Neural cell (in vitro differentiated cells): ENCODE measurements at regions not wholly inside any gene's neighbourhood (a gene's known extent, or its start where the extent isn't known, plus 50 kb on each side); places are given as distances from the start of the nearest gene placed in this dataset.

Experiments
- H2AFZ ChIP-seq: fragments of 200-600, 300-800 bp; sonication (generic), shearing (Covaris generic); 2 replicates; pipeline ENCODE4 v1.6.0; 2014; ENCODE audit warnings: low read depth, mild to moderate bottlenecking, antibody characterized with exemption, low read length, moderate library complexity
- H3F3A ChIP-seq: fragments of 200-600 bp; shearing (Covaris generic); 2 replicates; pipeline ENCODE4 v1.6.1; 2016; ENCODE audit warnings: mild to moderate bottlenecking, moderate library complexity, mixed read lengths, antibody characterized with exemption, low read length; ENCODE audit not compliant: insufficient read depth, poor library complexity, severe bottlenecking
- H3K27ac ChIP-seq: fragments of 200-600, 300-800 bp; sonication (generic), shearing (Covaris generic); 2 replicates; pipeline ENCODE4 v1.5.1; 2014; ENCODE audit warnings: mild to moderate bottlenecking, low read length, moderate library complexity
- H3K27me3 ChIP-seq: fragments of 300-800, 200-600 bp; sonication (generic), shearing (Covaris generic); 2 replicates; pipeline ENCODE4 v1.6.0; 2014; ENCODE audit warnings: mild to moderate bottlenecking, low read depth, low read length, moderate library complexity; ENCODE audit not compliant: insufficient read depth
- H3K36me3 ChIP-seq: fragments of 300-800, 200-600 bp; sonication (generic), shearing (Covaris generic); 2 replicates; pipeline ENCODE4 v1.5.1; 2014; ENCODE audit warnings: mild to moderate bottlenecking, antibody characterized with exemption, low read length, moderate library complexity; ENCODE audit not compliant: insufficient read depth
- H3K4me2 ChIP-seq: fragments of 300-800, 200-600 bp; sonication (generic), shearing (Covaris generic); 2 replicates; pipeline ENCODE4 v1.6.0; 2014; ENCODE audit warnings: mild to moderate bottlenecking, low read length
- H3K4me3 ChIP-seq: fragments of 300-800, 200-600 bp; sonication (generic), shearing (Covaris generic); 2 replicates; pipeline ENCODE4 v1.5.1; 2014; ENCODE audit warnings: mild to moderate bottlenecking, low read length, moderate library complexity
- H3K79me2 ChIP-seq: fragments of 200-600 bp; shearing (Covaris generic); replicated peaks from 2 replicates; pipeline ENCODE4 v1.6.0; 2014; ENCODE audit warnings: mild to moderate bottlenecking, low read length, moderate library complexity; ENCODE audit not compliant: insufficient read depth
- H3K9ac ChIP-seq: fragments of 300-800, 200-600 bp; sonication (generic), shearing (Covaris generic); 2 replicates; pipeline ENCODE4 v1.6.1; 2016; ENCODE audit warnings: mild to moderate bottlenecking, low read length, mixed read lengths
- H3K9me2 ChIP-seq: fragments of 200-600 bp; shearing (Covaris generic); 2 replicates; pipeline ENCODE4 v1.6.1; 2016; ENCODE audit warnings: mild to moderate bottlenecking, low read length, mixed read lengths; ENCODE audit not compliant: insufficient read depth
- H3K9me3 ChIP-seq: fragments of 200-600, 300-800 bp; sonication (generic), shearing (Covaris generic); 2 replicates; pipeline ENCODE4 v1.6.1; 2016; ENCODE audit warnings: mild to moderate bottlenecking, mixed run types, low read length, moderate library complexity, mixed read lengths
- H4K20me1 ChIP-seq: fragments of 200-600 bp; shearing (Covaris generic); 2 replicates; pipeline ENCODE4 v1.6.1; 2016; ENCODE audit warnings: mild to moderate bottlenecking, mixed run types; ENCODE audit not compliant: insufficient read depth
- EP300 ChIP-seq: fragments of 450-650 bp; conservative IDR thresholded peaks from 2 replicates; pipeline ENCODE4 v1.6.1; 2014; ENCODE audit warnings: antibody characterized with exemption, mild to moderate bottlenecking, moderate library complexity; ENCODE audit not compliant: poor library complexity, severe bottlenecking
- EZH2 ChIP-seq: fragments of 200-600, 300-800 bp; shearing (Covaris generic), sonication (generic); IDR thresholded peaks from 2 replicates; pipeline ENCODE4 v1.6.1; 2014; ENCODE audit warnings: antibody characterized with exemption, low read length, borderline replicate concordance, mild to moderate bottlenecking; ENCODE audit not compliant: insufficient read depth, poor library complexity, severe bottlenecking
- MXI1 ChIP-seq: fragments of 450-650 bp; conservative IDR thresholded peaks from 2 replicates; pipeline ENCODE4 v1.6.1; 2014; ENCODE audit warnings: antibody characterized with exemption, mild to moderate bottlenecking; ENCODE audit not compliant: poor library complexity, severe bottlenecking
- POLR2AphosphoS5 ChIP-seq: IDR thresholded peaks from 2 replicates; pipeline ENCODE4 v1.6.1; 2012
- RAD21 ChIP-seq: fragments of 450-650 bp; conservative IDR thresholded peaks from 2 replicates; pipeline ENCODE4 v1.6.1; 2014; ENCODE audit warnings: antibody characterized with exemption, mild to moderate bottlenecking, moderate library complexity
- SMC3 ChIP-seq: fragments of 450-650 bp; conservative IDR thresholded peaks from 2 replicates; pipeline ENCODE4 v1.6.1; 2014; ENCODE audit warnings: antibody characterized with exemption, mild to moderate bottlenecking, moderate library complexity; ENCODE audit not compliant: poor library complexity
- TAF1 ChIP-seq: IDR thresholded peaks from 2 replicates; pipeline ENCODE4 v1.6.1; 2012; ENCODE audit warnings: low read depth
- TF ChIP-seq, protein P1 (sequence below): IDR thresholded peaks from 2 replicates; pipeline ENCODE4 v1.6.1; 2012; ENCODE audit warnings: borderline replicate concordance
- TF ChIP-seq, protein P2 (sequence below): fragments of 450-650 bp; IDR thresholded peaks from 2 replicates; pipeline ENCODE4 v1.5.1; 2014; ENCODE audit warnings: antibody characterized with exemption, mild to moderate bottlenecking, moderate library complexity; ENCODE audit not compliant: poor library complexity, severe bottlenecking

DNA sequence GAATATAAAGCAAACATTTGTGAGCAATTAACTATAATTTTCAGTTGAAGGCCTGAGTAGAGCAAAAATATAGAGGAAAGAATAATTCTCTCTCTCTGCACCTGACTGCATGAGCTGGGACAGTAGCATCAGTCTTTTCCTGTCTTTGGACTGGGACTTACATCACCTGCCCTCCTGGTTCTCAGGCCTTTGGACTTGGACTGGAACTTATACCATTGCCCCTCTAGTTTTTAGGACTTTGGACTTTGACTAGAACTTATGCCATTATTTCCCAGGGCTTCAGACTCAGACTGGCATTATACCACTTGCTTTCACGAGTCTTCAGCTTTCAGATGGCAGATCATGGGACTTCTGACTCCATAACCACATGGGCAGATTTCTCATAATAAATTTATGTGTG lies 81.0 kb upstream of the SLC25A13 start:
- H2AFZ ChIP-seq = no peak overlapping the region
- no peak overlapping the region for H3K9ac ChIP-seq
- no peaks in the 10 kb centered on the region for H3K9me3 ChIP-seq
- H3K27me3 ChIP-seq = no peaks in the 10 kb centered on the region
- H3K4me2 ChIP-seq = no peak overlapping the region
- no peaks in the 10 kb centered on the region for H3K9me2 ChIP-seq
- no peaks in the 10 kb centered on the region for H3K36me3 ChIP-seq
- H3K79me2 ChIP-seq = no peaks in the 10 kb centered on the region
- no peaks in the 10 kb centered on the region for H4K20me1 ChIP-seq
- H3F3A ChIP-seq = no peaks in the 10 kb centered on the region
- TF ChIP-seq, protein P1, sequence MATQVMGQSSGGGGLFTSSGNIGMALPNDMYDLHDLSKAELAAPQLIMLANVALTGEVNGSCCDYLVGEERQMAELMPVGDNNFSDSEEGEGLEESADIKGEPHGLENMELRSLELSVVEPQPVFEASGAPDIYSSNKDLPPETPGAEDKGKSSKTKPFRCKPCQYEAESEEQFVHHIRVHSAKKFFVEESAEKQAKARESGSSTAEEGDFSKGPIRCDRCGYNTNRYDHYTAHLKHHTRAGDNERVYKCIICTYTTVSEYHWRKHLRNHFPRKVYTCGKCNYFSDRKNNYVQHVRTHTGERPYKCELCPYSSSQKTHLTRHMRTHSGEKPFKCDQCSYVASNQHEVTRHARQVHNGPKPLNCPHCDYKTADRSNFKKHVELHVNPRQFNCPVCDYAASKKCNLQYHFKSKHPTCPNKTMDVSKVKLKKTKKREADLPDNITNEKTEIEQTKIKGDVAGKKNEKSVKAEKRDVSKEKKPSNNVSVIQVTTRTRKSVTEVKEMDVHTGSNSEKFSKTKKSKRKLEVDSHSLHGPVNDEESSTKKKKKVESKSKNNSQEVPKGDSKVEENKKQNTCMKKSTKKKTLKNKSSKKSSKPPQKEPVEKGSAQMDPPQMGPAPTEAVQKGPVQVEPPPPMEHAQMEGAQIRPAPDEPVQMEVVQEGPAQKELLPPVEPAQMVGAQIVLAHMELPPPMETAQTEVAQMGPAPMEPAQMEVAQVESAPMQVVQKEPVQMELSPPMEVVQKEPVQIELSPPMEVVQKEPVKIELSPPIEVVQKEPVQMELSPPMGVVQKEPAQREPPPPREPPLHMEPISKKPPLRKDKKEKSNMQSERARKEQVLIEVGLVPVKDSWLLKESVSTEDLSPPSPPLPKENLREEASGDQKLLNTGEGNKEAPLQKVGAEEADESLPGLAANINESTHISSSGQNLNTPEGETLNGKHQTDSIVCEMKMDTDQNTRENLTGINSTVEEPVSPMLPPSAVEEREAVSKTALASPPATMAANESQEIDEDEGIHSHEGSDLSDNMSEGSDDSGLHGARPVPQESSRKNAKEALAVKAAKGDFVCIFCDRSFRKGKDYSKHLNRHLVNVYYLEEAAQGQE = no peak
- TF ChIP-seq MXI1 (no peak), TAF1 (no peak), RAD21 (no peak), POLR2AphosphoS5 (no peak), EZH2 (no peak), EP300 (no peak), SMC3 (no peak)
- TF ChIP-seq, protein P2, sequence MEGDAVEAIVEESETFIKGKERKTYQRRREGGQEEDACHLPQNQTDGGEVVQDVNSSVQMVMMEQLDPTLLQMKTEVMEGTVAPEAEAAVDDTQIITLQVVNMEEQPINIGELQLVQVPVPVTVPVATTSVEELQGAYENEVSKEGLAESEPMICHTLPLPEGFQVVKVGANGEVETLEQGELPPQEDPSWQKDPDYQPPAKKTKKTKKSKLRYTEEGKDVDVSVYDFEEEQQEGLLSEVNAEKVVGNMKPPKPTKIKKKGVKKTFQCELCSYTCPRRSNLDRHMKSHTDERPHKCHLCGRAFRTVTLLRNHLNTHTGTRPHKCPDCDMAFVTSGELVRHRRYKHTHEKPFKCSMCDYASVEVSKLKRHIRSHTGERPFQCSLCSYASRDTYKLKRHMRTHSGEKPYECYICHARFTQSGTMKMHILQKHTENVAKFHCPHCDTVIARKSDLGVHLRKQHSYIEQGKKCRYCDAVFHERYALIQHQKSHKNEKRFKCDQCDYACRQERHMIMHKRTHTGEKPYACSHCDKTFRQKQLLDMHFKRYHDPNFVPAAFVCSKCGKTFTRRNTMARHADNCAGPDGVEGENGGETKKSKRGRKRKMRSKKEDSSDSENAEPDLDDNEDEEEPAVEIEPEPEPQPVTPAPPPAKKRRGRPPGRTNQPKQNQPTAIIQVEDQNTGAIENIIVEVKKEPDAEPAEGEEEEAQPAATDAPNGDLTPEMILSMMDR = no peak
- H3K27ac ChIP-seq = no peak overlapping the region
- H3K4me3 ChIP-seq = no peak overlapping the region

DNA sequence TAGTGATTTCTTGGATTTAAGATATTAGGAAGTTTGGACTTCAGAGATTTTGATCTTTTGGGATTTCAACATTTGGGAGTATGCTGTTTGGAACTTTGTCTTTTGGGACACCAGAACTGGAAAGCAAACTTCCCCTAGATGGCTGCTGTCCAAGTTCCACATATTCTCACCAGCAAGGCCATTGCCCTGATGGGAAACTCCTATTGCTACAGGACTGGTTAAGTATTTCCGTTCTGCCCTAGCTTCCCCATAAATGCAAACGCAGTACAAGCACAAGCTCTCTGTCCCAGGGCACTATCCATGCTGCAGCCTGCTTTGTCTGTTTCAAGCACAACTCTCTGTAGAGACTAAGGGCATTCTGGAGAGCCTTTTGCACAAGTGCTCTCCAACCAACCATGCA lies 79.3 kb upstream of the SLC25A13 start:
- Histone ChIP-seq H3K36me3 (no peaks in the 10 kb centered on the region), H3K9ac (no peak overlapping the region), H3K4me3 (no peak overlapping the region), H3K79me2 (no peaks in the 10 kb centered on the region), H3K27ac (no peak overlapping the region), H3K9me2 (no peaks in the 10 kb centered on the region), H4K20me1 (no peaks in the 10 kb centered on the region), H3F3A (no peaks in the 10 kb centered on the region), H3K4me2 (no peak overlapping the region), H2AFZ (no peak overlapping the region), H3K27me3 (no peaks in the 10 kb centered on the region), H3K9me3 (no peaks in the 10 kb centered on the region)
- TF ChIP-seq TAF1 (no peak), EP300 (no peak), POLR2AphosphoS5 (no peak), EZH2 (no peak), MXI1 (no peak), RAD21 (no peak), SMC3 (no peak)
- TF ChIP-seq, protein P2 = no peak
- TF ChIP-seq, protein P1 = no peak
